ENCODE measurements at regions not wholly inside any gene's neighbourhood (a gene's known extent, or its start where the extent isn't known, plus 50 kb on each side); places are given as distances from the start of the nearest gene placed in this dataset.

GRCh38 chr13:26976313-26976712 is 195.3 kb downstream of the USP12 start:
- H3K27me3 ChIP-seq (replicated peaks; ENCODE audit: insufficient read depth, low read depth, low read length, poor library complexity) = no peaks in the 10 kb centered on the region
- no peak overlapping the region for H3K4me3 ChIP-seq (ENCODE audit: low read depth, low read length, poor library complexity, severe bottlenecking)
- no peaks in the 10 kb centered on the region for H3K36me3 ChIP-seq (ENCODE audit: insufficient read depth, low read length, poor library complexity, severe bottlenecking)
- intact Hi-C loops (cut with micrococcal nuclease; ENCODE audit: unreplicated experiment) = no loop called here
- no peak for TF ChIP-seq CTCF (conservative IDR thresholded peaks at IDR 0.05; ENCODE audit: low read depth, low read length)
- TF ChIP-seq EZH2 (IDR thresholded peaks at IDR 0.05; ENCODE audit: borderline replicate concordance, low read depth, low read length, poor library complexity, severe bottlenecking) = no peak
- no peaks in the 10 kb centered on the region for H3K9me3 ChIP-seq (ENCODE audit: low read depth, low read length, poor library complexity, severe bottlenecking)
- BruUV-seq (replicated peaks) = no TSS peak
- DNase-seq (ENCODE audit: low spot score) = no peak
- ChIA-PET CTCF (no interaction called here), POLR2A (ENCODE audit: low non-redundant PET) (no interaction called here)
- H3K4me1 ChIP-seq (ENCODE audit: insufficient read depth, low read length, poor library complexity, severe bottlenecking) = no peaks in the 10 kb centered on the region
- H3K27ac ChIP-seq (ENCODE audit: low read depth, low read length, poor library complexity, severe bottlenecking) = no peak overlapping the region

- intact Hi-C loops (cut with micrococcal nuclease; ENCODE audit: unreplicated experiment) = no loop called here
- no peak for DNase-seq (ENCODE audit: low spot score)
- H3K27ac ChIP-seq (ENCODE audit: low read depth, low read length, poor library complexity, severe bottlenecking) = no peak overlapping the region
- CTCF ChIA-PET = no interaction called here
- POLR2A ChIA-PET (ENCODE audit: low non-redundant PET) = no interaction called here
- H3K4me3 ChIP-seq (ENCODE audit: low read depth, low read length, poor library complexity, severe bottlenecking) = no peak overlapping the region
- H3K27me3 ChIP-seq (replicated peaks; ENCODE audit: insufficient read depth, low read depth, low read length, poor library complexity) = no peaks in the 10 kb centered on the region
- TF ChIP-seq EZH2 (IDR thresholded peaks at IDR 0.05; ENCODE audit: borderline replicate concordance, low read depth, low read length, poor library complexity, severe bottlenecking) (no peak), CTCF (conservative IDR thresholded peaks at IDR 0.05; ENCODE audit: low read depth, low read length) (no peak)
- H3K36me3 ChIP-seq (ENCODE audit: insufficient read depth, low read length, poor library complexity, severe bottlenecking) = no peaks in the 10 kb centered on the region
- no peaks in the 10 kb centered on the region for H3K9me3 ChIP-seq (ENCODE audit: low read depth, low read length, poor library complexity, severe bottlenecking)
- BruUV-seq (replicated peaks) = no TSS peak
- no peaks in the 10 kb centered on the region for H3K4me1 ChIP-seq (ENCODE audit: insufficient read depth, low read length, poor library complexity, severe bottlenecking)
Measured at GRCh38 chr13:26973946-26974345, 197.7 kb downstream of the USP12 start.

- intact Hi-C loops (cut with micrococcal nuclease; ENCODE audit: unreplicated experiment) = no loop called here
- TF ChIP-seq EZH2 (IDR thresholded peaks at IDR 0.05; ENCODE audit: borderline replicate concordance, low read depth, low read length, poor library complexity, severe bottlenecking) = no peak
- no peaks in the 10 kb centered on the region for H3K36me3 ChIP-seq (ENCODE audit: insufficient read depth, low read length, poor library complexity, severe bottlenecking)
- ChIA-PET CTCF (no interaction called here), POLR2A (ENCODE audit: low non-redundant PET) (no interaction called here)
- no peaks in the 10 kb centered on the region for H3K27me3 ChIP-seq (replicated peaks; ENCODE audit: insufficient read depth, low read depth, low read length, poor library complexity)
- no peak overlapping the region for H3K27ac ChIP-seq (ENCODE audit: low read depth, low read length, poor library complexity, severe bottlenecking)
- H3K4me3 ChIP-seq (ENCODE audit: low read depth, low read length, poor library complexity, severe bottlenecking) = no peak overlapping the region
- no peaks in the 10 kb centered on the region for H3K9me3 ChIP-seq (ENCODE audit: low read depth, low read length, poor library complexity, severe bottlenecking)
- no TSS peak for BruUV-seq (replicated peaks)
- DNase-seq (ENCODE audit: low spot score) = no peak
- no peaks in the 10 kb centered on the region for H3K4me1 ChIP-seq (ENCODE audit: insufficient read depth, low read length, poor library complexity, severe bottlenecking)
Measured at GRCh38 chr13:26973295-26973694, 198.3 kb downstream of the USP12 start.
